ENCODE measurements at regions not wholly inside any gene's neighbourhood (a gene's known extent, or its start where the extent isn't known, plus 50 kb on each side); places are given as distances from the start of the nearest gene placed in this dataset.

GRCh38 chr22:34702279-34702678, 363.7 kb upstream of the ISX start:
- TF ChIP-seq EP300 (IDR thresholded peaks at IDR 0.05) (no peak), CTCF (IDR thresholded peaks at IDR 0.05) (no peak), POLR2A (IDR thresholded peaks at IDR 0.05) (no peak)

Measured in upper lobe of left lung (tissue), 4 donors.